NCI-H1092 treated with DMSO at 0.1 percent for 48 hours (cell line): ENCODE measurements at regions not wholly inside any gene's neighbourhood (a gene's known extent, or its start where the extent isn't known, plus 50 kb on each side); places are given as distances from the start of the nearest gene placed in this dataset.

Experiments
- DNase-seq: peaks from one replicate; lab custom pipeline; 2025; lab: John Stamatoyannopoulos, UW

GRCh38 chr10:128930515-128930914, 536.5 kb upstream of the MGMT start:
- no peak for DNase-seq

DNA sequence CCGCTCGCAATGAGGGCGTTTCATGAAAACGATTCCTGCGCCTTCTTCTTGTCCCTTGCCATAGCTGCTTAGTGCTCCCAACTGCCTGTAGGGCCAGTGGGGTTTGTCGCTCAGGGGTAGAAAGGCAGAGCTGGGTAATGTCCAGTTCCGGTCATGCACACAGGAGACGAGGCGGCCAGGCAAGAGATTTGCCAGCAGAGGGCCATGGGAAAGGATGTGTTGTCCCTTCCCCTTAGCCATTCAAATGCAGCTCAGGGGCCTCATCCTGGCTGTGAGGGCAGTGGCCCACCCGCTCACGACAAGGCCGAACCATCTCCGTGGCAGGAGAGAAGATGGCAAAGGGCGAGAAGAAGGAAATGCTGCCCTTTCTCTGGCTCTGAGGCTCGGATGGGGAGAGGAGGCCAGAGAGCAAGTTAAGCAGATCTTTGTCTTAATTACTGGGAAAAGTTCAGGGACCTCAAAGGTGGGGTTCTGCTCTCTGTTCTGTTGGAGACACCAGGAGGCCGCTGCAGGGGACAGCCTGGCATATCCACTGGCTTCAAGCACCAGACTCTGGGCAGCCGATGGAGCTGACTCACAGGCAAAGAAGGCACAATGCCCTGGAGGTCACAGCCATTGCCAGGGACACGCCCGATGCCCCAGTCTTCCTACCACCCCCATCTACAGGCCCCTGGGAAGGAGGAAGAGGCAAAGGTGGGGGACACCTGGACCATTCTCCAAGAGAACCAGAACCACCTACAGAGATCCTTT, 534.8 kb upstream of the MGMT start:
- DNase-seq: no peak

DNA sequence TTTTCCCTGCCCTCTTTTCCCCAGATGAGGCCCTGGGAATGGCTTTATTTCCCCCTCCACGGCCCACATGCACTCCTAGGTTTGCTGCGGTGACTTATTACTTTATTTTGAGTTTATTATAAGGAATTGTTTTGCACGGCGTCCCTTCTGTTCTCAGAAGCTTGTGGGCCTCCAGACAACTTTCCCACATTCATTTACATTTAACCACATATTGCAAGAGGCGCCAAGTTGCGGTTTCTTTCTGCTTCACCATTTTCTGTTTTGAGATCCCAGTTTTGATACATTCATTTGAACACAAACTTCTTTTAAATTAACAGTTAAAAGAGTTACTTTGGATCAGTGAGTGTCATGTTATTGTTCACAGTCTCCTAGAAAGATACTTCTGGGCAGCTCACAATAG, 532.5 kb upstream of the MGMT start:
- no peak for DNase-seq

GRCh38 chr10:128936392-128936791, 530.6 kb upstream of the MGMT start:
- no peak for DNase-seq

GRCh38 chr10:128938558-128938957, 528.5 kb upstream of the MGMT start:
- DNase-seq: no peak

DNA sequence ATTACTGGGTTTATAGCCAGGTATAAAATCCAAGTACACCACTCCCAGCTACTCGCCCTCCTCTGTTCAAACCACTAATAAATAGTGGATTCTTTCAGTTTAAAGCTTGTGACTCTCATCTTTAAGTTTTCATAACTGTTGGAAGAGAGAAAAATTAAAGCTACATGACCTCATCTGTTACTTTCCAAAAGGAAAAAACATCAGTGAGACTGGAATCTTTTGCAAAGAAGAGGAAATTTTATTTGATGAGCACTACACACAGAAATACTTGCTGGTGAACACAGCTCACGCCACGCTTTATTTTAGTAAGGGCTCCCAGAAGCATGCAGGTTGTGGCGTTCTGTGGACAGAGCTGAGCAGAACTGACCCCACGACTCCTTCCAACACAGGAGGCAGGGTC, 527.0 kb upstream of the MGMT start:
- DNase-seq: no peak

DNA sequence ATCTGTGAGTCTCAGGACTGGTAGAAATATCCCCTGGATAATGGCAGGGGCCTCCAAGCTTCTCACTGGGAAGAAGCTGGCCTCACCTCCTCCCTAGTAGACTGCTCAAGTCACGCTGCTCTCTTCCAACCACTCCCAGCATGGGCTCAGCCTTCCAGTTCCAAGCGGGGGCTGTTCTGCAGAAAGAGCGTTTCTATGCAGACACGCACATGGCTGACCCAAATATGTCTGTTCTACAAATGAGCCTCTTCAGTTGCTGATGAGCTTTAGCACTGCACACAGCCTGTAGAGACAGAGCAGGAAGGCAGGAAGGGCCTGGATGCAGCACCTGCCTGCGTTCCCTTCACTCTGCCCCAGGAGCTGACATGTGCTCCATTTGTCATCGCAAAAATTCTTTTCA, 523.9 kb upstream of the MGMT start:
- no peak for DNase-seq

GRCh38 chr10:128945398-128945797, 521.6 kb upstream of the MGMT start:
- no peak for DNase-seq

DNA sequence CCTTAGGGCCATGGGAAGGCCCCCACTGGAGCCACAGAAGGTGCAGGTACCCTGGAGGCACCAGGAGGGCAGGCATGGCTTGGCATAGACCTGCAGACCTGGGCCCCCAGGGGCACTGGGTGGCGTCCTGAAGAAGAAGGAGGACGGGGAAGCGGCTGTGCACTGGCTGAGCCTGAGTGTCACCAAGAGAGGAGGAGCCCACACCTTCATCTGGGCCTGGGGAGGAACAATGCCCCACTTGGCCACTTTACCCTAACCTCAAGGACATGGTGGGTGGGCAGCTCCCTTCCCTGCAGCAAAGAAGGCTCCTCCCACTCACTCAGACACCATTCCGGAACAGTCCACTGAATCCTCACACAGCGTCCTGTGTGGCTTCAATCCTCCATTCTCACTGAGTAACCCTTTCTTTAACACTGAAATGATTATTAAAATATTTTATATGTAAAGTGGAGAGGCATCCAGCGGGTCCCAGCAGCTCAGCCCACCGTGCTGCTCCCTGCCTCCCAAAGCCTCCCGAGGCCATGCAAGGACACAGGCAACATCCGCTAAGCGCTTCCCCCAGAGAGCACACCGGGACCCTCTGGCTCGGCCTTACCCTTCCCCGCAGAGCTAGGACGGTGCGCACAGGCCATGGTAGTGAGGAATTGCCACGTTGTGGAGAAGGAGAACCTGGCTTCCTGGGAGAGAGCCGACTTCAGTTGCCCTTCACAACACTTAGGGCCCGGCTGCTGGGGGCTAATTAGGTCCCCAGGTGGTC, 516.7 kb upstream of the MGMT start:
- DNase-seq: no peak

DNA sequence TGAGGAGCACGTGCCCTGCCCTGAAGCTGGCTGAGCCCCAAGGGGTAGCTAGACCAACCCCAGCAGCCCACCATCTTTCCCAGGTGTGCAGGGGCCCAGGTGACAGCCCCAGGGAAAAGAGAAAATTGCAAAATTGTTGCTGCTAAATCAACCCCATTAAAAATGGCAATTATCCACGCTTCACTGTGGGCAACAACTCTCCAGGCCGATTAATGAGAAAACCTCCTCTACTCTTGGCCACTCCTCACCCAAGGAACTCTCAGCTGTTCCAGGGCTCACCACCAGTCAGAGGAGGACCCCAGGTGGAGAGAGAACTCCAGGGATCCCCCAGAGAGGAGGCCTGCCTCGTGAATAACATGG, 516.1 kb upstream of the MGMT start:
- no peak for DNase-seq

GRCh38 chr10:128952856-128953255, 514.2 kb upstream of the MGMT start:
- no peak for DNase-seq

- no peak for DNase-seq
These were observed 510.9 kb upstream of the MGMT start for GRCh38 chr10:128956149-128956548.

GRCh38 chr10:128957221-128957620, 509.8 kb upstream of the MGMT start:
- no peak for DNase-seq

DNA sequence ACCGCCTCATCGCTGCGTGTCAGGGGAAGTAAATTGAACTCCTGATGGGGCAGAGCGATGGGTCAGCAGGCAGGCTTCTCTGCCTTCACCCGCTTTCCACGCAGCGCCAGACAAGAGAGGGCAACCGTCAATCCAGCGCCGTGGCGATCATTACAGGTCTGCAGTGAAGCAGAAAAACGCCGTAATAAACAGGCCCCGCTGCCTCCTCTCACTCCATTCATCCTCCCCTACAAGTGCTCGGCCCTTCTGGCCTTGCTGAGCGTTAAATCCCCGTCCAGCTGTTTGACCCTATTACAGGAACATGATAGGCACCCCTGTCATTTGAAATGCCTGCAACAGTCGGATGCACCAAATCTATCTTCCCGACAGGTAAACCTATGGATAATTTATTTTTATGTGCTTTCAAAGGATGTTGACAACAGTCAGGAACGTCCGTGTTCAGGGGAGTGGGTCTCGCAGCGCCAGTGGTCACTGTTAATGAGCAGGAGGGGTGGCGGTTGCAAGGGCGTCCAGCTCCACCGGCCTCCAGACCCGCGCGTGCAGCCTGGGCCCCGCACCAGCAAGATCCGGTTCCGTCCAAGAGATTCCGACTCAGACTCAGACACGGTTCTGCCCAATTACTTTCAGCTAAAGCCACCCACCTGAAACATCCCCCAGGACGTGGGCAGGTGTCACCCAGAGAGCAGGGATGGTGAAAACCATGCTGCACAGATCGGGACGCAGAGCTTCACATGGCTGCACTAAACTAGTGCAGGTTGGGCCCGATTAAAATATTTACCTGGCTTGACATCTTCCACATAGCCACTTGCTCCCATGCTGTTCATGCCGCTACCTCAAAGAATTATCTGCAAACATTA, 508.0 kb upstream of the MGMT start:
- DNase-seq: no peak

- no peak for DNase-seq
These were observed 507.3 kb upstream of the MGMT start for GRCh38 chr10:128959746-128960145.

DNA sequence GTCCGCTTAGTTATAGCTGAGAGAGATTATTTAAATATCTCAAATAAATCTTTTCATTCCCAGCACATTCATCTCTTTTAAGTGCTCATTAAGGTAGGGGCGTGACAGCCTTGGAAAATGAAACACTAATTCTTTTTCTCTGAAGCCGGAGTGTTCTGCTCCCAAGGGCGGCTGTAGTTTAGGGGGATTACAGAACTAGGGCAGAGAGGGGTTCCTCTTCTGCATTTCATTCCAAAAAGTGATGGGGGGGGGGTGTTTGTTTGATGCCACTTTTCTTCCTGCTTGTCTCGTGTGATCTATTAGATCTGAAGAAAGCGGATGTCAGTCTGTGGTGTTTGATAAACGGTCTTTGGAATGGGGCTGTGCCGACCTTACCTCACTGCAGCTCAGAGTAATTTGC, 506.5 kb upstream of the MGMT start:
- no peak for DNase-seq

GRCh38 chr10:128962182-128962581, 504.9 kb upstream of the MGMT start:
- no peak for DNase-seq

GRCh38 chr10:128963211-128964099, 503.6 kb upstream of the MGMT start:
- DNase-seq: no peak

- no peak for DNase-seq
These were observed 503.0 kb upstream of the MGMT start for GRCh38 chr10:128964100-128964403.

DNA sequence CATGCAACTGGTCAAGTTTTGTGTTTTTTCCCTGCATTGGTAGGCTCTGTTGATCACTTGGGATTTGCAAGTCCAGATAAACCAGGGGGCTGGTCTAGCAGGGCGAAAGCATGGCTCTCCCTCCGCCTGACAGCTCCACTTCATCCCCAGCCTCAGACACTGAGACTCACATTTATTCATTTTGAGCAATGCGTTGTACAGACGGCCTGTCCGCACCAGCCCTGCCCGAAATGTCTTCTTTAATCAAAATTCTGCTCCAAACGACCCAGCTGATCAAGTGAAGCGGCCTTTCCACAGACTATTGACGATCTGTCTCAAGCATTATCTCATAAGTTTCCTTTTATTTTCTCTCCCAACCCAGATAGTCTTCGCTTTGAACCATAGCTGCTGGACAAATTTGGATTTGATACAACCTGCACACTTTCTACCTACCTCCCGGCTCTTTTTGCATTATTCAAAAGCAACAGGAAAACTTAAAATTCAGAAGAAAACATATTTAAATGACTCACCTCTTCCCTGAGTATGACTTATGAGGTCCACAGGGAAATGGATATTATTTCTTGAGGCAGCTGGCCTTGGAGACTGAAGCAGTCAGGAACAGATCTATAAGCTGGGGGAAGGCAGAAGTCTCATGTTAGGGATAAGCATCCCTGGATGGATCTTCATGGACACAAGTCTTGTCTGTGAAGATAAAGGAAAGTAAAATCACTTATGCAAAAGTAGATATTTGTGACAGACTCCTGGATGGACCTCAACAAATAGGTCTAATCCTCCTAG, 498.9 kb upstream of the MGMT start:
- no peak for DNase-seq

DNA sequence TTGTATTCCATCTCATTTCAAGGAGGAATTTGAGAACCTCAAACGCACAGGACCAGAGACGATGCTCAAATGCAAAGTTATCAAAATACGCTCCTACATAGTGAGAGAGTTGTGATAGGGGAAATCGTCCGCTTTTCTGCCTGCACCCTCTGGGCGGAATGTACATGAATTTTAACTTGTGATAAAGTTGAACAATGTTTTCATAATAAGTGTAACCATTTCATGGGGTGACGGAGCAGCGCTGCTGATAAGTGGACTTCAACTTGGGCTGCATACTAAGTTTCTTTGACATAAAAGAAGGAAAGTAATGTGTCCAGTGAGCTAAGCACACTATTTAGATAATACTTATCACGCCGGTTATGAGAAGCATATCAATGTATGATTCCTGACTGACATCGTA, 497.5 kb upstream of the MGMT start:
- no peak for DNase-seq
